IPS-18c (cell line): ENCODE measurements at regions not wholly inside any gene's neighbourhood (a gene's known extent, or its start where the extent isn't known, plus 50 kb on each side); places are given as distances from the start of the nearest gene placed in this dataset.
"Not testable (repeated sequence)": the region's sequence is repeated elsewhere in the genome, so short reads cannot be mapped to it uniquely, and the experiment has no call there.

Experiments
- H3K4me3 ChIP-seq: 2 replicates; pipeline ENCODE4 v1.7.0; 2013; ENCODE audit warnings: low read depth, mild to moderate bottlenecking, low read length, moderate library complexity; ENCODE audit not compliant: insufficient read depth
- H3K9me3 ChIP-seq: one replicate; pipeline ENCODE4 v1.6.1; 2013; ENCODE audit warnings: mild to moderate bottlenecking, low read length, moderate library complexity; ENCODE audit not compliant: control insufficient read depth, insufficient read depth

- Histone ChIP-seq H3K9me3 (no peaks in the 10 kb centered on the region), H3K4me3 (no peak overlapping the region)
These were observed 221.4 kb downstream of the FAM43A start for GRCh38 chr3:194906970-194907629.

DNA sequence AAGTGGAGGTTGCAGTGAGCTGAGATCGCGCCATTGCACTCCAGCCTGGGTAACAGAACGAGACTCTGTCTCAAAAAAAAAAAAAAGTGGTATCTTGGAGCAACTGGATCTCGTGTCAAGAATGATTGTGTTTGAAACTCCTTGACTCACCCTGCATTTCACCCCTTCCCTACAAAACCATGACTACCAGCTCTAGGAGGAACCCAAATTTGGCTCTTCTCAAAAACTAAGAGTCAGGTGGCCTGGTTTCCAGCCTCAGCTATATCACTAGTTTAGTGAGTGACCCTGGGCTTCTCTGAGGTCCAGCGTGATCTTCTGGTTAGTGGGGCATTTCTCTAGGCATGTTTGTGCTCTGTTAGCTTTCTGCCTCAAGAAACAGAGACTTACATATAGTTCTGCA is 222.1 kb downstream of the FAM43A start:
- Histone ChIP-seq H3K4me3 (no peak overlapping the region), H3K9me3 (no peaks in the 10 kb centered on the region)

DNA sequence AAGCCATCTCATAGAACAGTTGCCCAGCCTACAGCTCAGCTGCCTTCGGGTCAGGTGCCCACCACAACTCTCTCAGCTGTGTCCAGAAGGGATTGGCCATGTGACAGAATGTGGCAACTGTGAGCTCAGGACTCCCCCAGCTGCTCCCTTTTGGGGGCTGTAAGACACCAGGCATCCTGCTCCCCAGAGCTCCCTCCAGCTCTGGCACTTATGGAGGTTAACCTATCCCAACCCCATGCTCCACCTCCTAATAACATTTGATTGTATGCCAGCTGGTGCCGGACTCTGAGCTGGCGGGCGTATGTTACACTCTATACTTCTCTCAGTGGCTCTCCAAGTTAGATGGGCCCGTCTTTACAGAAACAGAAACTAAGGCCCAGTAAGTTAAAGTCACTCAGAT is 222.8 kb downstream of the FAM43A start:
- Histone ChIP-seq H3K4me3 (no peak overlapping the region), H3K9me3 (no peaks in the 10 kb centered on the region)

DNA sequence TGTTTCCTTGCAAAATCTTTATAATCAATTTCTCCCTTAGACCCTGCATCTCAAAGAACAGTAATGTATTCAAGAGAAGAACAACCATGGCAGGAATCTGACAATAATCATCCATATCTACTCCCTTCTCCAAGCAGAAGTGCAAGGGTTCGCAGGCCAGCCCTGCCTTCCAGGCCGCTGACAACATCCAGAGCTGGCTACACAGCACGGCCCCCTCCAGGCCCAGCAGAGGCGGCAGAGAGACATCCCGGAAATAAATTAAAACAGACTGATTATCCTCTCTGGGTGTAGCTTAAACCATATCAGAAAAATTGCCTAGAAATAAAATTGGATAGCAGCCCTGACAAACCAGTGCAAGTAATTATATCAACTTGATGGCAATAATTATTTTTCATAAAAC is 223.3 kb downstream of the FAM43A start:
- Histone ChIP-seq H3K4me3 (no peak overlapping the region), H3K9me3 (no peaks in the 10 kb centered on the region)

DNA sequence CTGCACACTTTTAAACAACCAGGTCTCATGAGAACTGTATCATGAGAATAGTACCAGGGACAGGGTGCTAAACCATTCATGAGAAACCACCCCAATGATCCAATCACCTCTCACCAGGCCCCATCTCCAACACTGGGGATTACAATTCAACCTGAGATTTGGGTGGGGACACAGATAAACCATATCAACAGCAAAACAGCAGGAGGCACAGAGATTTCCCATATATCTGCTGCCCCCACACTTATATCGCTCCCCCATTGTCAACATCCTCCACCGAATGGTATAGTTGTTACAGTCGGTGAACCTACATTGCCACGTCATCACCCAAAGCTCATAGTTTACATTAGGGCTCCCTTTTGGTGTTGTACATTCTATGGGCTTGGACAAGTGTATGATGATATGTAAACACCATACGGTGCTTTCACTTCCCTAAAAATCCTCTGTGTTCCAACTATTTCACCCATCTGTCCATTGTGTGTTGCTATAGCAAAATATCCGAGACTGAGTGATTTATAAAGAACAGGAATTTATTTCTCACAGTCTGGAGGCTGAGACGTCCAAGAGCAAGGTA is 224.8 kb downstream of the FAM43A start:
- no peaks in the 10 kb centered on the region for H3K9me3 ChIP-seq
- no peak overlapping the region for H3K4me3 ChIP-seq

GRCh38 chr3:194913316-194913715 is 227.6 kb downstream of the FAM43A start:
- H3K9me3 ChIP-seq: no peaks in the 10 kb centered on the region
- H3K4me3 ChIP-seq: no peak overlapping the region

GRCh38 chr3:194924889-194925288 is 239.2 kb downstream of the FAM43A start:
- not testable (repeated sequence) for H3K4me3 ChIP-seq

DNA sequence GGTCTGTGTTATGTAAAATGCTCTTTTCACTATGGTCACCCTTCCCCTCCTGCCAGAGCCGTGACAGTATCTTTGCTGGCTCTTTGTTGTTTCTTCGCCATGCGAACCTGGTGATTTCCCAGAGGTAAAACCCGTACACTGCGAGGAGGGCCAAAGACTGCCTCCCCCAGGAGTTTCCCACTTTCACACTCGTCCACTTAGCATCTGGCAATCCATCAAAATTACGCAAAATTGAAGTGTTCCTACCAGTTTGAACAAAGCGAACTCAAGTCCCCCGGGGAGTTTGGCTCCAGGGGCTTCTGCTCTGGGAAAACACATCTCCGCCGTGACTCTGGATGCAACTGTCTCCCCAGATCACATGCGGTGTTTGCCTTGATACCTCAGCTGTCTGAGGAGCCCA is 239.9 kb downstream of the FAM43A start:
- H3K9me3 ChIP-seq: no peaks in the 10 kb centered on the region
- H3K4me3 ChIP-seq: no peak overlapping the region

More at GRCh38 chr3:194924889-194925288, 239.2 kb downstream of the FAM43A start:
- H3K9me3 ChIP-seq: not testable (repeated sequence)

GRCh38 chr3:194928227-194928626 is 242.5 kb downstream of the FAM43A start:
- no peaks in the 10 kb centered on the region for H3K9me3 ChIP-seq
- H3K4me3 ChIP-seq: no peak overlapping the region

- Histone ChIP-seq H3K9me3 (no peaks in the 10 kb centered on the region), H3K4me3 (no peak overlapping the region)
These were observed 243.3 kb downstream of the FAM43A start for GRCh38 chr3:194928831-194929577.

GRCh38 chr3:194929578-194929960 is 243.9 kb downstream of the FAM43A start:
- H3K4me3 ChIP-seq: no peak overlapping the region
- no peaks in the 10 kb centered on the region for H3K9me3 ChIP-seq

GRCh38 chr3:194930377-194931204 is 244.9 kb downstream of the FAM43A start:
- Histone ChIP-seq H3K4me3 (no peak overlapping the region), H3K9me3 (no peaks in the 10 kb centered on the region)

DNA sequence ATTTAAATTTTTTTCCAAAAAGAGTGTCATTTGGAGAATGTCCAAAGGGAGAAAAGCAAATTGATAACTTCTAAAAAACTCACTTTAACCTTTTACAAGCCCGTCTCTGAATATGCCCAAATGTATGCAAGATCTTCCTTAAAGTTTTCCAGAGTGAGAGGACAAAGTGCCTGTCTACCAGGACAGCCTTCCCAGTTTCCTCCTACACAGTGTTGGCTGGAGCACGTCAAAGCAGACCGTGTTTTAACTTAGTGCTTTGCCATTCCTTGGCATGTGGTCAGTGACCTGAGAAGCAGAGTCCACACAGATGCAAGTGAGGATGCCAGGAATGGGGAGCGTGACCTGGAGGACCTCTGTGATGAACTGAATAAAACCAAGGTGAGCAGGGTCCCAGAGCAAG is 245.7 kb downstream of the FAM43A start:
- Histone ChIP-seq H3K9me3 (no peaks in the 10 kb centered on the region), H3K4me3 (no peak overlapping the region)

DNA sequence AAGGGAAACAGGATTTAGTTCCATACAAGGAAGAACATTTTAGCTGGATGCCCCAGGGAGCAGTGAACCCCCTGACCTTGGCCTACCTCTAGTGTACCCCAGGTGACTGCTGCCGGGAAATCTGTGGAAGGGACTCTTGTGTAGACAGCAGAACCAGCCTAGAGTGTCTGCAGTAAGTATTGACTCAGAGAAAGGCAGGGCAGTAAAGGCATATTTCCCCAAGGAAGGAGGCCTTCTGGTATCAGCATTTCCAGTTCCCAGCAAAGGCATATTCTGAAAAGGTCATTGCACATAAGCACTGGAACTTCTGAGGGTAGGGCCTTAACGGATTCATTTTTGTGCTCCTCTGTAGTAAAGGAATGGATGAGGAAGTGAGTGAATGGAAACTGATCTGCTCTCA is 246.2 kb downstream of the FAM43A start:
- no peaks in the 10 kb centered on the region for H3K9me3 ChIP-seq
- no peak overlapping the region for H3K4me3 ChIP-seq

DNA sequence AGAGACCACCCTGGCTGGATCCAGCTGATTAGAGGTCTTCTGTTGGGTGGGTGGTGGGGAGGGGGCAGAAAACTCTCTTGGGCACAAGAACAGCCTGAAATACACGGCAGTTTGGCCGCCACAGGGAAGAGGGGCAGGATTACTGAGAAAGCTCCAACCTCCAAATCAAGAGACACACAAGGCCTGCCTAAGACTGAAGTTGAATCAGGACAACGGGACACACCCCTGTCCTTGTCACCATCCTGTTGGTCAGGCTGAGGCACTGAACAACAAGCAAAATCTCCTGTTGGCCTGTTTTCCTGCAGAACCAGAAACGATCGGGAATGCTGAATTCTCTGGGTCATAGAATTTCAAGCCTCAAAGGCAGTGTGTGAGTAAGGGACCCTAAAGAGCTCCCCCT is 247.8 kb downstream of the FAM43A start:
- no peak overlapping the region for H3K4me3 ChIP-seq
- no peaks in the 10 kb centered on the region for H3K9me3 ChIP-seq

DNA sequence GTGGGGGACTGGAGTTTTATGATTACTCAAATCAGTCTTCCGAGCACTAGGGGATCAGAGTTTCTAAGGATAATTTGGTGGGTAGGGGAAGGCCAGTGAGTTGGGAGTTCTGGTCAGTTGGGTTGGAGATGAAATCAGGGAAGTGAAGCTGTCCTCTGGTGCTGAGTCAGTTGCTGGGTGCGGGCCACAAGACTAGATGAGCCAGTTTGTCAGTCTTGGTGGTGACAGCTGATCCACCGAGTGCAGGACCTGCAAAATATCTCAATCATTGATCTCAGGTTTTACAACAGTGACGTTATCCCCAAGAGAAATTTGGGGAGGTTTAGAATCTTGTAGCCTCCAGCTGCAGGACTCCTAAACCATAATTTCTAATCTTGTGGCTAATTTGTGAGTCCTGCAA is 249.4 kb downstream of the FAM43A start:
- Histone ChIP-seq H3K4me3 (no peak overlapping the region), H3K9me3 (no peaks in the 10 kb centered on the region)

DNA sequence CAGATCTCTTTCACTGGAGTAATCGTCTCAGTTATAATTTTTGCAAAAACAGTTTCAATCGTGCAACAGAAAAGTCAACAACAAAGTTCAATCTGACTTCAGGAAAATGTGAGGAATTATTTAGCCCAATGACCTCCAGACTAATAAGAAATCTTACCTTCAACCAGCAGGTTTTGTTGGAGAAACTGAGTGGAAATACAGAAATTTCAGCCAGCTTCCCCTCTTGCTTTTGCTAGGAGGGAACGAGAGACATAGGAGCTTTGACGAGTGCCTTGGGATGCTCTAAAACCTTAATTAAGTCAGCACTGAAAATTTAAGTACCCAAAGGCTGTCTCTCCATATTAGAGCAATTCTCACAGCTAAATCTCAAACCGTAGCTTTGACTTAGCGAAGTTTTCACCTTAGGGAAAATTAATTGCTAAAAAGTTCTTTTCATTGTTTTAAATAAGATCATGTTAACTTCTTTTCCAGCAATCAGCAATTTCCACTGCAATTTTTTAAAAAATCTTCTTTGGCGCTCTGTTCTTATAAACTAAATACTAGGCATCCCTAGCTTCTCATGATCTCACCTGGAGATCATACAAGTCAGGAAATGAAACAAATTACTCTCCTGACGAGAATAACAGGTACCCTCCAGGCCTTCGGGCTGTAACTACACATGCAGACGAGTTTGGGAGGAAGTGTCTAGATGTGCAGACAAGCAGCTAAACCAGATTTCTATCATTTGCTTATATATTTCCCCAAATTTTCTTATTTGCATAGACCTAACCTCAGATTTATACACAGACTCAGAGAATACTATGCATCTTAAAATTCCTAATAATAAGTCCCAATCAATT is 250.2 kb downstream of the FAM43A start:
- H3K4me3 ChIP-seq: no peak overlapping the region
- no peaks in the 10 kb centered on the region for H3K9me3 ChIP-seq
